ENCODE measurements at regions not wholly inside any gene's neighbourhood (a gene's known extent, or its start where the extent isn't known, plus 50 kb on each side); places are given as distances from the start of the nearest gene placed in this dataset.

- TF ChIP-seq EZH2 (IDR thresholded peaks at IDR 0.05; ENCODE audit: borderline replicate concordance, low read depth, low read length, poor library complexity, severe bottlenecking): no peak
- TF ChIP-seq CTCF (conservative IDR thresholded peaks at IDR 0.05; ENCODE audit: low read depth, low read length): no peak
- no peak for DNase-seq (ENCODE audit: low spot score)
- Histone ChIP-seq H3K4me1 (ENCODE audit: insufficient read depth, low read length, poor library complexity, severe bottlenecking) (no peaks in the 10 kb centered on the region), H3K4me3 (ENCODE audit: low read depth, low read length, poor library complexity, severe bottlenecking) (no peak overlapping the region), H3K27me3 (replicated peaks; ENCODE audit: insufficient read depth, low read depth, low read length, poor library complexity) (no peaks in the 10 kb centered on the region), H3K9me3 (ENCODE audit: low read depth, low read length, poor library complexity, severe bottlenecking) (no peaks in the 10 kb centered on the region), H3K27ac (ENCODE audit: low read depth, low read length, poor library complexity, severe bottlenecking) (no peak overlapping the region), H3K36me3 (ENCODE audit: insufficient read depth, low read length, poor library complexity, severe bottlenecking) (no peaks in the 10 kb centered on the region)
- ChIA-PET POLR2A (ENCODE audit: low non-redundant PET) (no interaction called here), CTCF (interaction anchor here (1.0 kb wide), 1 partner anchor 1086 kb away, joined by 5 read pairs; no protein-coding TSS in a partner anchor)
- no TSS peak for BruUV-seq (replicated peaks)
- intact Hi-C loops (cut with micrococcal nuclease; ENCODE audit: unreplicated experiment): no loop called here
Measured at GRCh38 chr12:91332302-91332701, 149.7 kb upstream of the DCN start.

GRCh38 chr12:91331371-91331770, 148.8 kb upstream of the DCN start:
- no peak overlapping the region for H3K27ac ChIP-seq (ENCODE audit: low read depth, low read length, poor library complexity, severe bottlenecking)
- DNase-seq (ENCODE audit: low spot score): no peak
- CTCF ChIA-PET: no interaction called here
- no peak overlapping the region for H3K4me3 ChIP-seq (ENCODE audit: low read depth, low read length, poor library complexity, severe bottlenecking)
- H3K9me3 ChIP-seq (ENCODE audit: low read depth, low read length, poor library complexity, severe bottlenecking): no peaks in the 10 kb centered on the region
- no peaks in the 10 kb centered on the region for H3K36me3 ChIP-seq (ENCODE audit: insufficient read depth, low read length, poor library complexity, severe bottlenecking)
- TF ChIP-seq EZH2 (IDR thresholded peaks at IDR 0.05; ENCODE audit: borderline replicate concordance, low read depth, low read length, poor library complexity, severe bottlenecking): no peak
- TF ChIP-seq CTCF (conservative IDR thresholded peaks at IDR 0.05; ENCODE audit: low read depth, low read length): no peak
- H3K27me3 ChIP-seq (replicated peaks; ENCODE audit: insufficient read depth, low read depth, low read length, poor library complexity): no peaks in the 10 kb centered on the region
- BruUV-seq (replicated peaks): no TSS peak
- intact Hi-C loops (cut with micrococcal nuclease; ENCODE audit: unreplicated experiment): no loop called here
- H3K4me1 ChIP-seq (ENCODE audit: insufficient read depth, low read length, poor library complexity, severe bottlenecking): no peaks in the 10 kb centered on the region
- POLR2A ChIA-PET (ENCODE audit: low non-redundant PET): no interaction called here

GRCh38 chr12:91328451-91328850, 145.8 kb upstream of the DCN start:
- ChIA-PET POLR2A (ENCODE audit: low non-redundant PET) (no interaction called here), CTCF (no interaction called here)
- no peak for TF ChIP-seq EZH2 (IDR thresholded peaks at IDR 0.05; ENCODE audit: borderline replicate concordance, low read depth, low read length, poor library complexity, severe bottlenecking)
- TF ChIP-seq CTCF (conservative IDR thresholded peaks at IDR 0.05; ENCODE audit: low read depth, low read length): no peak
- no peaks in the 10 kb centered on the region for H3K9me3 ChIP-seq (ENCODE audit: low read depth, low read length, poor library complexity, severe bottlenecking)
- DNase-seq (ENCODE audit: low spot score): no peak
- intact Hi-C loops (cut with micrococcal nuclease; ENCODE audit: unreplicated experiment): loop anchor here (5.0 kb wide), 1 partner anchor 221 kb away; no protein-coding TSS in a partner anchor
- no peaks in the 10 kb centered on the region for H3K27me3 ChIP-seq (replicated peaks; ENCODE audit: insufficient read depth, low read depth, low read length, poor library complexity)
- H3K27ac ChIP-seq (ENCODE audit: low read depth, low read length, poor library complexity, severe bottlenecking): no peak overlapping the region
- H3K4me3 ChIP-seq (ENCODE audit: low read depth, low read length, poor library complexity, severe bottlenecking): no peak overlapping the region
- no peaks in the 10 kb centered on the region for H3K4me1 ChIP-seq (ENCODE audit: insufficient read depth, low read length, poor library complexity, severe bottlenecking)
- BruUV-seq (replicated peaks): no TSS peak
- no peaks in the 10 kb centered on the region for H3K36me3 ChIP-seq (ENCODE audit: insufficient read depth, low read length, poor library complexity, severe bottlenecking)

Data from A673 (cell line).